HL-60 (cell line): ENCODE measurements at regions not wholly inside any gene's neighbourhood (a gene's known extent, or its start where the extent isn't known, plus 50 kb on each side); places are given as distances from the start of the nearest gene placed in this dataset.

Source experiments
- CTCF ChIP-seq: IDR thresholded peaks from one replicate; pipeline ENCODE4 v1.5.1; 2011; ENCODE audit warnings: low read length, control low read depth, inconsistent platforms; ENCODE audit not compliant: insufficient read depth
- GABPA ChIP-seq: IDR thresholded peaks from 2 replicates; pipeline ENCODE4 v1.6.1; 2012; ENCODE audit warnings: low read depth
- POLR2AphosphoS5 ChIP-seq: IDR thresholded peaks from 2 replicates; pipeline ENCODE4 v1.6.1; 2012; ENCODE audit warnings: low read depth
- TF ChIP-seq, protein P1 (sequence below): IDR thresholded peaks from 2 replicates; pipeline ENCODE4 v1.6.1; 2012; ENCODE audit warnings: low read depth; ENCODE audit not compliant: insufficient replicate concordance

DNA sequence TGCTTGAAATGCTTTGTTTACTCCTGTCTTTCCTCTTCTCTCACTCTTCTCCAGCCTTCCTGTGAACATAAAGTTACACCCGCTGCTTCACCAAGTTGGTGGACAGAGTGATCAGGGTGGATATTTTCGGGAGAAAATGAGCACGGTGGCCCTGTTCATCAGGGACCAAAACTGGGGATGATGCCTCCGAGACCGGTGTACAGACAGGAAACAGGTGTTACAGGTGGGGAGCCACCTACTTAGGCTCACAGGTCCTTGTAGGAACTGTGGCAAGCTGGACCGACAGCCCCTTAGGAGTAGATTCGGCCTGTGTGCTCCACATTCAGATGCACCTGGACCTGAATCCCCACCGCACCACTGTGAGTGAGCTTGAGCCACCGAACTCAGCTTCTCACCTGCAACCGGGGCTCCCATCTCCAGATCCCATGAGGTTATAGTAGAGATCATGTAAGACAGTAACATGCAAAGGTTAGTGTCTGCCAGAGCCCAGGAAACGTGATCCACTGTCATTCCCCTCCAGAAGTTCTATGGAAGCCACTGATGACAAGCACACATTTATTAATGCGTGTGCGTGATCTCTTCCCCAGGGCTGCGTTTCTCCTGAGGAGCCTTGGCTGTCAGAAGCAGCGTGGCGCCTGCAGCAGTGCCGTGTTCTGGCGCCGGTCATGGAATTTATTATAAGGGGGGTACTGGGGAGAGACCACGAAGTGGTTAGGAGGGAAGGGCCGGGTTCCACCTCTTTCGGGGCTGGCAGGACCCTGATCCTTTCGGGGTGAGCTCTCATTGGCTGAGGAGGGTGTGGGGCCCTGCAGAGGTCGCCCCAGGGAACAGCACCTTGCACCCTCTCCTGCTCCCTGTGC is 94.2 kb downstream of the ERMARD start:
- TF ChIP-seq POLR2AphosphoS5 = no peak
- TF ChIP-seq GABPA = no peak
- TF ChIP-seq CTCF = no peak
- TF ChIP-seq, protein P1, sequence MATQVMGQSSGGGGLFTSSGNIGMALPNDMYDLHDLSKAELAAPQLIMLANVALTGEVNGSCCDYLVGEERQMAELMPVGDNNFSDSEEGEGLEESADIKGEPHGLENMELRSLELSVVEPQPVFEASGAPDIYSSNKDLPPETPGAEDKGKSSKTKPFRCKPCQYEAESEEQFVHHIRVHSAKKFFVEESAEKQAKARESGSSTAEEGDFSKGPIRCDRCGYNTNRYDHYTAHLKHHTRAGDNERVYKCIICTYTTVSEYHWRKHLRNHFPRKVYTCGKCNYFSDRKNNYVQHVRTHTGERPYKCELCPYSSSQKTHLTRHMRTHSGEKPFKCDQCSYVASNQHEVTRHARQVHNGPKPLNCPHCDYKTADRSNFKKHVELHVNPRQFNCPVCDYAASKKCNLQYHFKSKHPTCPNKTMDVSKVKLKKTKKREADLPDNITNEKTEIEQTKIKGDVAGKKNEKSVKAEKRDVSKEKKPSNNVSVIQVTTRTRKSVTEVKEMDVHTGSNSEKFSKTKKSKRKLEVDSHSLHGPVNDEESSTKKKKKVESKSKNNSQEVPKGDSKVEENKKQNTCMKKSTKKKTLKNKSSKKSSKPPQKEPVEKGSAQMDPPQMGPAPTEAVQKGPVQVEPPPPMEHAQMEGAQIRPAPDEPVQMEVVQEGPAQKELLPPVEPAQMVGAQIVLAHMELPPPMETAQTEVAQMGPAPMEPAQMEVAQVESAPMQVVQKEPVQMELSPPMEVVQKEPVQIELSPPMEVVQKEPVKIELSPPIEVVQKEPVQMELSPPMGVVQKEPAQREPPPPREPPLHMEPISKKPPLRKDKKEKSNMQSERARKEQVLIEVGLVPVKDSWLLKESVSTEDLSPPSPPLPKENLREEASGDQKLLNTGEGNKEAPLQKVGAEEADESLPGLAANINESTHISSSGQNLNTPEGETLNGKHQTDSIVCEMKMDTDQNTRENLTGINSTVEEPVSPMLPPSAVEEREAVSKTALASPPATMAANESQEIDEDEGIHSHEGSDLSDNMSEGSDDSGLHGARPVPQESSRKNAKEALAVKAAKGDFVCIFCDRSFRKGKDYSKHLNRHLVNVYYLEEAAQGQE = no peak
